Activated CD4-positive, CD25-positive, alpha-beta regulatory T cell treated with anti-CD3 and anti-CD28 coated beads, Interleukin-2, amount 50 U/mL, for 72 hours (primary cell): ENCODE measurements at regions not wholly inside any gene's neighbourhood (a gene's known extent, or its start where the extent isn't known, plus 50 kb on each side); places are given as distances from the start of the nearest gene placed in this dataset.

Experiments
- DNase-seq: peaks from one replicate; pipeline ENCODE4 v3.0.0; 2021

DNA sequence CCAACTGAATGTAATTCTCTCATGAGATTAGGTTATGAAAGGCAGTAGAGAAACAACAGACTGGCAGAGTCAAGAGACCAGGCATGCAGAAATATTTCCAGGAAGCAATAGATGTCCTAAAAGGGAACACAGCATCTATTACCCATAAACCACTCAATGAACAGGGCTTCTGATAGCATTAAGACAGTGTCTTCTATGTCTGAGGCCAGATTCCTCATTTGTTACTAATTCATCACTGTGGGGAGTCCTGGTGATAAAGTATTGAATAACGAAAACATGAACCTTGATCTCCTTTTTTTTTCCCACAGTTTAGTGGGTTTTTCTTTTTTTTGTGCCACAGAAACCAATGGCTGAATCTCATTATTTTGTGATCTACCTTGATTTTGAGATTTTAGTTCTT is 339.0 kb downstream of the METTL15 start:
- DNase-seq, result no peak

GRCh38 chr11:28442131-28442530 is 333.9 kb downstream of the METTL15 start:
- no peak for DNase-seq

- DNase-seq, result no peak
These were observed 331.2 kb downstream of the METTL15 start for GRCh38 chr11:28439403-28439802.

DNA sequence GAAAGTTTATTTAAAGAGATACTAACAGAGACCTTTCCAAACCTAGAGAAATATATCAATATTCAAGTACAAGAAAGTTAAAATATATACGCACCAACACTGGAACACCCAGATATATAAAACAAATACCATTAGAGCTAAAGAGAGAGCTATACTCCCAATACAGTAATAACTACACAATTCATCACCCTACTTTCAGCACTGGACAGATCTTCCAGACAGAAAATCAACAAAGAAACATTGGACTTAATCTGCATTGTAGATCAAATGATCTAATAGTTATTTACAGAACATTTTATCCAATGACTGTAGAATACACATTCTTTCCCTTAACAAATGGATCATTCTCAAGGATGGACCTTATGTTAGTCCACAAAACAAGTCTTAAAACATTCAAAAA is 311.9 kb downstream of the METTL15 start:
- no peak for DNase-seq

GRCh38 chr11:28417601-28418323 is 309.6 kb downstream of the METTL15 start:
- DNase-seq, result no peak

GRCh38 chr11:28412029-28412428 is 303.8 kb downstream of the METTL15 start:
- no peak for DNase-seq

DNA sequence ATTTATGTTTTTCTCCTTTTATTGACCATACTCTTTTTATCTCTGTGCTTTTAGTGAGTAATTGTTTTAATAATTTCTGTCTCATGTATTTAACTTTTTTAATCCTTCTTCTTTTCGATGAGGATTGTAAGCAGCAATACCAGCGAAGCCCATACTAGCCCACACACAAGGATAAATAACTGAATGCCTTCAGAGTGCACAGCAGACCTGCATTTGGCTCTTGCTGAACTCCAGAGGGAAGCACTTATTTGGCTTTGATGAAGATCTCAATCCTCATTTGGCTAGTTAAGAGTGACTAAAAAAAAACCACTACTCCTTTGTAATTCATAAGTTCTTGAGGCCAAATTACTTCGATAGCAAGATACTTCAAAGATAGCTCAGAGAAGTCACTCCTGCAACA is 293.3 kb downstream of the METTL15 start:
- DNase-seq, result no peak

DNA sequence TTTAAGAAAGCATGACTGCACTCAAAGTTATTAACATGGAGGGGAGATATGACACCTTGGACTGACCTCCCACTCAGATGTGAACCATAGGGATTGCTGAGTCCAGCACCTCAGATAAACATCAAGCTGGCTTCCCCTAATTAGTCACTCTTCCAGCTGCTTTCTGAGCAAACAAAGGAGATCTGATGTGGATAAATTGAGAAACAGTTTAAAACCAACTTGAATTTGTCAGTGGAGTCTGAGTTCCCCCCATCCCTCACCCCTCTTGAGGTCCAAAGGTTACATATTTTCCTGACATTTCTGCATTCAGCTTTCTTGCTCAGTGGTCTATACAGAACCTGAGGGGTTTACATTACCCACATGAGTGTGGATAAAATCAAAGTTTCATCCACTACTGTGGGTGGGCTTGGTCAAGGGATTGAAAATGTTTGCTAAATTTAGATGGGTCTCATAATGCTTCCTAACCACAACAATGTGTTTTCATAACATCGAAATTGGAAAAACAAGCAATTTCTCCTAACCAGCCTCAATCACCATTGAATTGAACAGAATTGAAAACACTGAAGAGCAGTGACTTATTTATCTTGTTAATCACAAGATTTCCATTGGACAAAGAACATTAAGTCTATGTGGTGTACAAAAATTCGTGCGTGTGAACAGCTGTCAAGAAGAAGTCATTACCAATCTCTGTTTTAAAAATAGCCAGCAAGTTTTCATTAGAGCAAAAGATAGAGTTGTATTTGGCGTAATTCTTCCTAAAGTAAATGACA is 292.3 kb downstream of the METTL15 start:
- DNase-seq, result no peak

DNA sequence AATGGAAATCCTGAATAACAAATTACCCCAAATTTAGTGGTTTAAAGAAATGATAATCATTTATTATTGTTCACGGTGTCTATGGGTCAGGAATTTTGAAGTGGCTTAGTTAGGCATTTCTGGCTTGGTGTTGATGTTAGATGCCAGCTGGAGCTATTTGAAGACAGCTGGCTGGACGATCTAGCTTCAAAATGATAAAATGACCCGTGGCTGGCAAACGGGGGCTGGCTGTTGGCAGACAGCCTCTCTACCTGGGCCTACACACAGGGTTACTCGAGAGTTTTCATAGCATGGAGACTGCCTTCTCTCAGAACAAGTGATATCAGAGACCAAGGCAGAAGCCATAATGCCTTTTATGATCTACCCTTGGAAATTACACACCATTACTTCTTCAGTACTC is 285.2 kb downstream of the METTL15 start:
- no peak for DNase-seq

DNA sequence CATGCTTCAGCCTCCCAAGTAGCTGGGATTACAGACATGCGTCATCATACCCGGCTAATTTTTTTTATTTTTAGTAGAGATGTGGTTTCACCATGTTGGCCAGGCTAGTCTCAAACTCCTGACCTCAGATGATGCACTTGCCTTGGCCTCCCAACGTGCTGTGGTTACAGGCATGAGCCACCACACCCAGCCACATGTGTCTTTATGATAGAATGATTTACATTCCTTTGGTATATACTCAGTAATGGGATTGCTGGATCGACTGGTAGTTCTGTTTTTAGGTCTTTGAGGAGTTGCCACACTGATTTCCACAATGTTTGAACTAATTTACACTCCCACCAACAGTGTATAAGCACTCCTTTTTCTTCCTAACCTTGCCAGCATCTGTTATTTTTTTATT is 276.2 kb downstream of the METTL15 start:
- DNase-seq, result no peak

- DNase-seq, result no peak
These were observed 275.3 kb downstream of the METTL15 start for GRCh38 chr11:28383456-28383855.
